NCI-H69 (cell line): ENCODE measurements at regions not wholly inside any gene's neighbourhood (a gene's known extent, or its start where the extent isn't known, plus 50 kb on each side); places are given as distances from the start of the nearest gene placed in this dataset.

Source experiments
- DNase-seq: peaks from one replicate; lab custom pipeline; 2025; lab: John Stamatoyannopoulos, UW

- DNase-seq, result no peak
These were observed 50.4 kb upstream of the PPP2R2D start for GRCh38 chr10:131850383-131850870.
